ENCODE measurements at regions not wholly inside any gene's neighbourhood (a gene's known extent, or its start where the extent isn't known, plus 50 kb on each side); places are given as distances from the start of the nearest gene placed in this dataset.

DNA sequence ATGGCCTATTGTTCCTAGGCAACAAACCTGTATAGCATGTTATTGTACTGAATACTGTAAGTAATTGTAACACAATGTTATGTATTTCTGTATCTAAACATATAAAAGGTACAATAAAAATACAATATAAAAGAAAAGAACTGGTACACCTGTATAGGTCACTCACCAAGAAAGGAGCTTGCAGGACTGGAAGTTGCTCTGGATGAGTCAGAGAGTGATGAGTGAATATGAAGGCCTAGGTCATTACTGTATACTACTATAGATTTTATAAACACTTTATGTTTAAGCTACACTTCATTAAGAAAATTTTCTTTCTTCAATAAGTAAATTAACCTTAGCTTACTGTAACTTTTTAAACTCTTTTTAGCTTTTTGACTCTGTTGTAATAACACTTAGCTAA is 559.9 kb downstream of the PLPP3 start:
- no peak for DNase-seq

- DNase-seq = no peak
These were observed 562.0 kb downstream of the PLPP3 start for GRCh38 chr1:56017336-56017735.

DNA sequence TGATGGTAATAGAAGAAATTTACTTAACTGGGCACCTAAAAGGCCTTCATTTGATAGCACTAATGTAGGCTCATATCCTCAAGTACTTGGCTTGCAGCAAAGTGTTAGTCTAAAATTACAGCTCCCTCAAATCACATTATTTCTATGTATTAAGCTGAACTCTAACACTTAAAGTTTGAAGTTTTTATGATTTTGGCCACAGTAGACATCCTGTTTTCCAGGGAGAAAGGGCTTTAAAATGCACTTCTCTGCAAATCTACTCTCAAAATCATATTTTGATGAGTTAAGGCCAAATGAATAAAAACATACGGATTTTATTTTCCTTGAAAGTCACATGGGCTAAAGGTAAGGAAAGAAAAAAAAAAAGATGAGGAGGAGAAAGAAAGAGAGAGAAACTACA is 575.5 kb downstream of the PLPP3 start:
- DNase-seq = no peak

DNA sequence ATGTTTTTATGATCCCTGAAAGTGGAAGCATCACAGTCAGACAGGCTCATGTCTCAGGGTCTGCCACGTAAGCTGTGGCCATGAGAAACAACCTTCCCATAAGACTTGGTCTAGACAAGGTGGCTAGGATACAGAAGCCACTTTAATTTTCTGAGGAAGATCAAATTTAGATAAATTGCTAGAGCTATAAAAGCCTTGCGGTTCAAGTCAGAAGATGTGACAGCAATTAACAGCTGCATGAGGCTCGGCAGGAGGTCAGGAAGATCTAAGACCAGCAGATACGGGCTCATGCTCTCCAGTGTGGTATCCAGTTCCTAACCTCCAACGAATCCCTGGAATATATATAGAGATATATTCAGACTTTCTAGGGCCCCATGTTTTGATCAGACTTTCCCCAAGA is 577.1 kb downstream of the PLPP3 start:
- no peak for DNase-seq

- no peak for DNase-seq
These were observed 578.9 kb downstream of the PLPP3 start for GRCh38 chr1:56000424-56000823.

GRCh38 chr1:55997536-55997935 is 581.8 kb downstream of the PLPP3 start:
- DNase-seq = no peak

DNA sequence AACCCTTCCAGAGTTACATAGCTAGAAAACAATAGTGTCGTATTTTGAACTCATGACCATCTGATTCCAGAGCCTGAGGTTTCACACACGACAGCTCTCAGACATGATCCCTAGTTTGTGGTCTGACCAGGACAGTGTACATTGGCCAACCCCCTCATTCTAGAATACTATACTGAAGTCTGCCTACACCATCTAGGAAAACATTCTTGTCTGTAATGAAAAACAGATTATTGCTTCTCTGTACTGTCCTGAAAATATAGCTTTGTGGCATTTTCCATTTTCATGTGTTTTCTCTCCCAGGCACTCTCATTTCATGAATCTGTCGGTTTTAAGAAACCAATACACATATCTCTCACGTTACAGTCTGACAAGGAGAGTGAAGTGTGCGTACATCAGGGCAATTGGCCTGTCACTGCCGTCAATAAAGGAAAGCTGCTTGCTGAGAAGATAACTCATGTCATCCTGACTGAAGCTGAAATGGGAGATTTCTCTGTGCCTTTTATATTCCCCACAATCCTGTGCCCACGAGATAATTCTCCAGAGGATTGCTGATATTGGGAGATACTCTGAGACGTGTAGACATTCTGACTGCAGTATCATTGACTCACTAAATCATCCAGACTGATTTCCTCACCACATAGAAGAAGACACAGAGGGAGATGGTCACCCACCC is 585.6 kb downstream of the PLPP3 start:
- DNase-seq = no peak

GRCh38 chr1:55990007-55990406 is 589.4 kb downstream of the PLPP3 start:
- DNase-seq = no peak

DNA sequence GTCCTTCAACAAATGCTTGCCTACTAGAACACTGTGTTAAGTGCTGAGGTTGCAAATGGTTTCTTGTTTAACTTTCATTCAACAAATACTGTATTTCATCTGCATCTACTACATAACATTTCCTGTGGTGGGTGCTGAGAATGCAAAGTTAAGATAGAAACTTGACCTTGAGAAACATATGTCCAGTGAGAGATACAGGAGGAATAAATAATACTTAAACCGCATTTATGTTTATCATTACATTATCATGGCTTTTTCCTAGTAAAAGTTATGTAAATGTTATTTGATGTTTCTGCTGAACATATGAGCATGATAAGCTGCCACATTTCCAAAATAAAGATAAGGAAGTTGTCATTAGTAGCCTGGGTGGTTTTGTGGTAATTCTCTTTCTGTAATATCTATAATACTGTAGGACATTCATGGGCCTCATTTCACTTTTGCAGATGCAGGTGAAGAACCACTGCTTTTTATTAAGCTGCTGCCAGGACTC is 590.4 kb downstream of the PLPP3 start:
- no peak for DNase-seq

GRCh38 chr1:55987491-55988249 is 591.7 kb downstream of the PLPP3 start:
- DNase-seq = no peak

DNA sequence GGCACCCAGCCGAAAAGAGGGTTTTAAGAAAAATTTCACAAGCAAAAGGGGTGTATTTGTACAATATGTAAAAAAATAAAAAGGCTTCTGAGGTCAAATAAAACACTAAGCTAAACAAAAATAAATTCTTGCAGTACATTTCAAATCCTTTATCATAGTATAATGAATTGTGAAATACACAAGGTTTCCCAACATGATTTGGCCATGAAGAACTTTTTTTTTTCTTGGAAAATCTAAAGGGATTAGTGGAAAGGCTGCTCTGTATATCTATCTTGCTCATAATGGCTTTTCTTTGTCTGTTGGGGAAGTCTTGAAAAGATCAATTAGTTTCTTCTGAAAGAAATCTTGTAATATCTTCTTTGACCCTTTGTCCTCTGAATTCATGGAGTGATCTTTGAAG is 593.4 kb downstream of the PLPP3 start:
- DNase-seq = no peak

DNA sequence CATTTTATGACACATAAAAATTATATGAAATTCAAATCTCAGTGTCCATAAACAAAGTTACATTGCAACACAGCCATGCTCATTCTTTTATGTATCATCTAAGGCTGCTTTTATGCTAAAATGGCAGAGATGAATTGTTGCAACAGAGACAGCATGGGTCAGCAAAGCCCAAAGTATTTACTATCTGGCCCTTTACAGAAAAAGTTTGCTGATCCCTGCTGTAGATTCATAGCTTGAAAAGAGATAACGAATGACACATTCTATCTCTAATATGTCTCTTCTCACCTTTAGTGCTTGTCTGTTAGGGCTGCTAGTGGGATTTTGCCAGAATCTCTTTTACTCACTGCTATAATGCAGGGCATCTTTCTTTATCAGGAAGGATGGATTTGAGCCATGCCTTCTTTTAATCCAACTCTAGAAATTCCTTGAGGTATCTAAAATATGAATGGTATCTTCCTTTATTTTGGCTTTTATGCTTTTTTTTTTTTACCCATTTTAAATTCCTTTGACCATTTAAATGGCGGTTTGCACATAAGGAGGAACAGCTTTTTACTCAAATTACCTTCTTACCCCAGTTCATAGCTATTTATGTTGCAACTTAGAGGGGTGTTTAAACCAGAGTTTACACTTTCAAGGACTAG is 598.2 kb downstream of the PLPP3 start:
- DNase-seq = no peak

DNA sequence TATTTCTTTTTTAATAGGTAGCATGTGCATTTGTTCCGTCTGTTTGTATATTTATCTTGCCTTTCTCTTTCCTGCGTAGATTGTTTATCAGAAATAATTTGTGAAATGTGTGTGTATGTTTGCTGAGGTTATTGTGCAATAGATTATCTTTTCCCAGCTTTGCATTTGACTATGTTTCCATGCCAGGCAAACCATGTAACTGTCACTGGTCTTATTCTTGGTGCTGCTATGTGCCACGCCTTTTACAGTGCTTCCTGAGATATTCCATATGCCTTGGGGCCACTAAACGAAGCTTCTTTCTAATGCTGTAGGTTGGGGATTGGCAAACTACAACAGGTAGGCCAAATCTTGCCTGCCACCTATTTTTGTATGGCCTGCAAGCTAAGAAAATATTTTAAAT is 598.8 kb downstream of the PLPP3 start:
- no peak for DNase-seq

DNA sequence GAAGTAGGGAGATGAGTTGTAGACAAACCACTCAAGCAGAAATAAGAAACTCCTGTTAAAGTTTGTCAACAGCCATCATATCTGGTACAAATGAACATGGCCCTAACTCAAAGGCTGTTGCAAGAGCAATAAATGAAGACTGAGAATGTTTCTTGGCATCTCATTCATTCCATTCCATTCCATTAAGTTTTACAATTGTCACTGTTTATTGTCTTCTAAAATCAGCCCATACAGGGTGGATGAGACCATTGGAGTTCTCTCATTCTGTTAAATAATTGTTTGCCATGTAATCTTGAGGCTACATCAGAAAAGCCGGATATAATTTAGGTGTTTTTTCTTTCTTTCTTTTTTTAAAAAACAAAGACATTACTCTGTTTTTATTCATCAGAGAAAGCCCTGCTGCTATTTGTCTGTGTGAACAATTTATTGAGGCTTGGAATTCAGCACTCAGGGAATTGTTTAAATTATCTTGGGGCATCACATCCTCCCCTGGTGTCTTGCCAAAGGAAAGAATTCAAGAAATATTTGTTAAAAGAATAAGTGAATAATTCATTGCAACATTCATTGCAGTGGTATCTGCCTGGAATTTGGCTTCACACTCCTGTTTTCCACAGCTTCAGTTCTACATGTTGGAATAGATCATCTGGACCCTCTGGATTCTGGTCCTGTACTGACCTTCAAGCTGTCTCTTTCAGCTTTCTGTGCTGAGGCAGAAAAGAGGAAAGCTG is 604.5 kb downstream of the PLPP3 start:
- no peak for DNase-seq

- no peak for DNase-seq
These were observed 608.7 kb downstream of the PLPP3 start for GRCh38 chr1:55970526-55971110.

GRCh38 chr1:55969322-55969721 is 610.0 kb downstream of the PLPP3 start:
- DNase-seq = no peak

GRCh38 chr1:55968661-55969060 is 610.7 kb downstream of the PLPP3 start:
- DNase-seq = no peak

DNA sequence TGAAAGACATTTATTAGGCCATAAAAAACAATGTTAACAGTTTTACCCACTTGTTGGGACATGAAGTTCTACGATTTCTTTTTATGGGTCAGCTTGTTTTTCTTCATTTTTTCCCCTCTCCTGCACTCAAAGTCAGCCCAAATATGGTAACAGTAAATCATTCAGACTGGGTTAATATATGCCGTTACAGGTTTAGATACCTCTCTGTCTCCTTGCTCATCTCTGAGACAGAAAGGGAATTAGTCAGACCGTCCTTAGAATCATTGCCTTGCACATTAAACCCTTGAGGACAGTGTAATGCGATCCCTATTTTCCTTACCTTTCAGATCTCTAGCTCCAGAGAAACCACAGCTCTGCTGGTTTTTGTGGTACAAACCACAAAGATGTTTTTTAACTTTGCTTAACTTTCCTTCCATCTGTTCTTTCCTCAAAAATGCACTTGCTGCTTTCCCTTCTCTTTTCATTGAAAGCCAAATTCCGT is 613.3 kb downstream of the PLPP3 start:
- no peak for DNase-seq

DNA sequence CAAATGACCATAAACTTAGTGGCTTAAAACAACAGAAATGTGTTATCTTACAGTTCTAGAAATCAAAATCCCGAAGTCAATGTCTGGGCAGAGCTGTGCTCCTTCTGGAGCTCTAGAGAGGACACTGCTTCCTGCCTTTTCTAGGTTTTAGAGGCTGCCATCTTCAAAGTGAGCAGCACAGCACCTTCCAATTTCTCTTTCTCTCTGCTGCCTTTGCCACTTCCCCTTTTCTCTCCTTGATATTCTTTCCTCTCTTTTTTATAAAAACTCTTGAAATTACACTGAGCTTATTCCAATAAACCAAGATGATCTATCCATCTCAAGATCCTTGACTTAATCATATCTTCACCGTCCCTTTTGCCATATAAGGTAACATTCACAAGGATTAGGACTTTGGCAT is 616.9 kb downstream of the PLPP3 start:
- no peak for DNase-seq

DNA sequence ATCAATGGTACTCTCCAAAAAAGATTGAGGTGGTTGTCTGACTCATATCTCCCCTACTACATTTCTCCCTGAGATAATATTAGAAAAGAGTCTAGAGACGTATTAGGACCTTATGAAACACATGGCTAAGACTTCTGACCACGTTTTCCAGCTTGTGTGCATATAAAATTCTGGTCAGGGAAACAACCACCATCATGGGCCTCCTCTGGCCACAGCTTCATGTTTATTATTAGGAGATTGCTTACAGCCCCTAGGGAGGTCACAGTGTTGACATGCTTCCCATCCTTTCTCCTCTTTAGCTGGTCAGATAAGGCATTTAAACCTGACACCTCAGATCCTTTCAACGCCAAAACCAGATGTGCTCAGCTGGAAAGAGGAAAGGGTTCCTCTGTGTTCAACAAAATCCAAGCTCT is 620.2 kb downstream of the PLPP3 start:
- DNase-seq = no peak

DNA sequence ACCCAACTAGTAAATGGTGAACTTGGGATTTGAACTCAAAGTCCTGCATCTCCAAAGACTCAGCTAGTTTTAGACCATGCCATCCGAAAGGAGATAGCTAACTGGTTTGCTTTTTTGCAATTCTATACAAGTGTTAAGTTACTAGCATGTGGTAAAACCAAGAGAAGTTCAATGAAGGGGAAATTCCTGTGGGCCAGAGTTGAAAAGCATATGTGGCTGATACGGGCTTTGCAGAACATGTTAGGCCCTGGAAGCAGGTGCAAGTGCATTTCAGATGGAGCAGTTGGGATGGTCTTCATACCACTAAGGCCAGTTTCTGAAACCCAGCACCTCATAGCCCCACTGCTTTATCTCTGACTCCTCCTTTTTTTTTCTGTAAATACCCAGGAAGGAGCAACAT is 620.9 kb downstream of the PLPP3 start:
- DNase-seq = no peak

DNA sequence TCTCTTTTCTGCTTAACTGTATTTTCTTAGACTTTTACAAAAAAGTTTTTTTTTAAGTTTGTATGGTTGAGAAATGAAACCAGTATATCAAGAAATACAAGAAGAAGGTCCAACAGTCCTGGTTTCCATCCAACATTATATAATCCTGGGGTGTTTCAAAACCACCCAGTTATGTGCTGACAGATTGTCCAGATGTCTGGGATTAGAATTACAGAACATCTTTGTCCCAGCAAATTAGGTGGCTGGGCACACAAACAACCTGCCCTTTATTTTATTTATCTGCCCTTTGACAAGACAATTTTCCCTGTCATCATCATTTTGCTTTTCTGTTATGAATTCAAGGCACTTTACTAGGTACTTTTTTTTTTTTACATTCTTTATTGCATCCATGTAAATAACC is 622.1 kb downstream of the PLPP3 start:
- DNase-seq = no peak

Measured in activated CD4-positive, alpha-beta T cell treated with anti-CD3 and anti-CD28 coated beads, Interleukin-2, amount 50 U/mL, for 4 hours (primary cell).